ENCODE measurements at regions not wholly inside any gene's neighbourhood (a gene's known extent, or its start where the extent isn't known, plus 50 kb on each side); places are given as distances from the start of the nearest gene placed in this dataset.

- Histone ChIP-seq H3K36me3 (ENCODE audit: low read depth, missing control alignments) (no peaks in the 10 kb centered on the region), H3K4me1 (no peaks in the 10 kb centered on the region), H3K9me3 (no peaks in the 10 kb centered on the region), H3K27ac (no peak overlapping the region), H3K4me3 (no peak overlapping the region), H3K27me3 (no peaks in the 10 kb centered on the region)
- TF ChIP-seq CTCF (IDR thresholded peaks at IDR 0.05), result no peak
- no peak for TF ChIP-seq POLR2A (IDR thresholded peaks at IDR 0.05)
- 87 to 92% methylated on average over 2 of the region's 2 CpGs for WGBS, 2 donors
- intact Hi-C loops (cut with DNase I; ENCODE audit: low total_unique reads), result no loop called here
- DNase-seq, result no peak
Measured at GRCh38 chr1:73765551-73766233, 432.3 kb downstream of the LRRIQ3 start.

- Histone ChIP-seq H3K9me3 (no peaks in the 10 kb centered on the region), H3K27ac (no peak overlapping the region), H3K36me3 (ENCODE audit: low read depth, missing control alignments) (no peaks in the 10 kb centered on the region), H3K27me3 (no peaks in the 10 kb centered on the region), H3K4me1 (no peaks in the 10 kb centered on the region), H3K4me3 (no peak overlapping the region)
- TF ChIP-seq CTCF (IDR thresholded peaks at IDR 0.05), result no peak
- TF ChIP-seq POLR2A (IDR thresholded peaks at IDR 0.05), result no peak
- WGBS, 2 donors, result 92 to 95% methylated on average over 2 of the region's 2 CpGs
- intact Hi-C loops (cut with DNase I; ENCODE audit: low total_unique reads), result no loop called here
- DNase-seq, result no peak
Measured at GRCh38 chr1:73761559-73761958, 436.4 kb downstream of the LRRIQ3 start.

GRCh38 chr1:73759011-73759410 is 439.0 kb downstream of the LRRIQ3 start:
- no peaks in the 10 kb centered on the region for H3K4me1 ChIP-seq
- no peaks in the 10 kb centered on the region for H3K36me3 ChIP-seq (ENCODE audit: low read depth, missing control alignments)
- WGBS, 2 donors, result 65 to 66% methylated on average over 1 of the region's 1 CpG
- H3K27ac ChIP-seq, result no peak overlapping the region
- H3K27me3 ChIP-seq, result no peaks in the 10 kb centered on the region
- TF ChIP-seq CTCF (IDR thresholded peaks at IDR 0.05) (no peak), POLR2A (IDR thresholded peaks at IDR 0.05) (no peak)
- intact Hi-C loops (cut with DNase I; ENCODE audit: low total_unique reads), result no loop called here
- no peak overlapping the region for H3K4me3 ChIP-seq
- no peaks in the 10 kb centered on the region for H3K9me3 ChIP-seq
- no peak for DNase-seq

GRCh38 chr1:73756817-73757216 is 441.2 kb downstream of the LRRIQ3 start:
- H3K27ac ChIP-seq, result no peak overlapping the region
- intact Hi-C loops (cut with DNase I; ENCODE audit: low total_unique reads), result no loop called here
- no peak for TF ChIP-seq POLR2A (IDR thresholded peaks at IDR 0.05)
- no peak for TF ChIP-seq CTCF (IDR thresholded peaks at IDR 0.05)
- no peaks in the 10 kb centered on the region for H3K36me3 ChIP-seq (ENCODE audit: low read depth, missing control alignments)
- no peaks in the 10 kb centered on the region for H3K4me1 ChIP-seq
- no peaks in the 10 kb centered on the region for H3K9me3 ChIP-seq
- no peak for DNase-seq
- WGBS, 2 donors, result 80 to 81% methylated on average over 2 of the region's 2 CpGs
- no peak overlapping the region for H3K4me3 ChIP-seq
- H3K27me3 ChIP-seq, result no peaks in the 10 kb centered on the region

GRCh38 chr1:73755649-73756048 is 442.3 kb downstream of the LRRIQ3 start:
- WGBS, 2 donors, result 82 to 90% methylated on average over 2 of the region's 2 CpGs
- Histone ChIP-seq H3K27ac (no peak overlapping the region), H3K4me1 (no peaks in the 10 kb centered on the region), H3K36me3 (ENCODE audit: low read depth, missing control alignments) (no peaks in the 10 kb centered on the region), H3K4me3 (no peak overlapping the region), H3K27me3 (no peaks in the 10 kb centered on the region), H3K9me3 (no peaks in the 10 kb centered on the region)
- intact Hi-C loops (cut with DNase I; ENCODE audit: low total_unique reads), result no loop called here
- DNase-seq, result no peak
- TF ChIP-seq CTCF (IDR thresholded peaks at IDR 0.05) (no peak), POLR2A (IDR thresholded peaks at IDR 0.05) (no peak)

All from testis (tissue), 2 donors.